ENCODE measurements at regions not wholly inside any gene's neighbourhood (a gene's known extent, or its start where the extent isn't known, plus 50 kb on each side); places are given as distances from the start of the nearest gene placed in this dataset.
A peak's percentile ranks its signal among the peaks of the same experiment; 100 is the strongest.

GRCh38 chr6:88246654-88247053 lies 80.5 kb upstream of the CNR1 start:
- peak; percentile 19 for DNase-seq
- Mint-ChIP-seq H3K4me3 (ENCODE audit: unreplicated experiment) (no peak overlapping the region), H3K9me3 (ENCODE audit: unreplicated experiment) (peaks cover 1% of the 10 kb centered on the region), H3K27me3 (ENCODE audit: unreplicated experiment) (no peaks in the 10 kb centered on the region), H3K27ac (ENCODE audit: unreplicated experiment) (peak overlapping the region; percentile 84), H3K36me3 (ENCODE audit: unreplicated experiment) (peaks cover 4% of the 10 kb centered on the region), H3K4me1 (ENCODE audit: low read depth, unreplicated experiment) (peaks cover 31% of the 10 kb centered on the region)
- no peak for TF ChIP-seq CTCF (IDR thresholded peaks at IDR 0.05; ENCODE audit: partially characterized antibody, unreplicated experiment)

GRCh38 chr6:88244721-88245120 lies 78.6 kb upstream of the CNR1 start:
- peaks cover 8% of the 10 kb centered on the region for H3K36me3 Mint-ChIP-seq (ENCODE audit: unreplicated experiment)
- no peak for DNase-seq
- no peak overlapping the region for H3K27ac Mint-ChIP-seq (ENCODE audit: unreplicated experiment)
- peaks cover 23% of the 10 kb centered on the region for H3K4me1 Mint-ChIP-seq (ENCODE audit: low read depth, unreplicated experiment)
- TF ChIP-seq CTCF (IDR thresholded peaks at IDR 0.05; ENCODE audit: partially characterized antibody, unreplicated experiment): no peak
- no peak overlapping the region for H3K4me3 Mint-ChIP-seq (ENCODE audit: unreplicated experiment)
- no peaks in the 10 kb centered on the region for H3K27me3 Mint-ChIP-seq (ENCODE audit: unreplicated experiment)
- H3K9me3 Mint-ChIP-seq (ENCODE audit: unreplicated experiment): peaks cover 1% of the 10 kb centered on the region

DNA sequence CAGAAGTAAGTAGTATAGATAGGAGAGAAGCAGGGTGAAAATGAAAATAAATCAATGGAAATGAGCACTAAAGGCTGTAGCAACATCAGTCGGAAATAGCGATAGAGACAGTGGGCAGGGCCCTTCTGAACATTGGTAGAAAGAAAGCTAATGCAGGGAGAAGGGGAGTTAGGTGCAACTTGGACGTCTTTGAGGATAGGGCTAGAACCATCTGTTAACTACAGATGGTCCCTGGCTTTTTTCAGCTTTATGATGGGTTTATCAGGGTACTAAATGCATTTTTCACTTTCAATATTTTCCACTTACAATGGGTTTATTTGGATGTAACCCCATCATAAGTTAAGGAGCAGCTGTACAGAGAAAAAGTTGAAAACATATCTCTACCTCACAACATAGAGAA lies 72.8 kb upstream of the CNR1 start:
- Mint-ChIP-seq H3K27me3 (ENCODE audit: unreplicated experiment) (peaks cover 3% of the 10 kb centered on the region), H3K4me3 (ENCODE audit: unreplicated experiment) (no peak overlapping the region), H3K27ac (ENCODE audit: unreplicated experiment) (no peak overlapping the region), H3K4me1 (ENCODE audit: low read depth, unreplicated experiment) (peaks cover 3% of the 10 kb centered on the region), H3K36me3 (ENCODE audit: unreplicated experiment) (peaks cover 8% of the 10 kb centered on the region), H3K9me3 (ENCODE audit: unreplicated experiment) (peaks cover 4% of the 10 kb centered on the region)
- no peak for DNase-seq
- TF ChIP-seq CTCF (IDR thresholded peaks at IDR 0.05; ENCODE audit: partially characterized antibody, unreplicated experiment): no peak

- H3K27me3 Mint-ChIP-seq (ENCODE audit: unreplicated experiment): peaks cover 3% of the 10 kb centered on the region
- H3K27ac Mint-ChIP-seq (ENCODE audit: unreplicated experiment): no peak overlapping the region
- H3K4me3 Mint-ChIP-seq (ENCODE audit: unreplicated experiment): no peak overlapping the region
- peaks cover 3% of the 10 kb centered on the region for H3K4me1 Mint-ChIP-seq (ENCODE audit: low read depth, unreplicated experiment)
- TF ChIP-seq CTCF (IDR thresholded peaks at IDR 0.05; ENCODE audit: partially characterized antibody, unreplicated experiment): no peak
- no peak for DNase-seq
- peaks cover 6% of the 10 kb centered on the region for H3K9me3 Mint-ChIP-seq (ENCODE audit: unreplicated experiment)
- peaks cover 11% of the 10 kb centered on the region for H3K36me3 Mint-ChIP-seq (ENCODE audit: unreplicated experiment)
These were observed 71.9 kb upstream of the CNR1 start for GRCh38 chr6:88238065-88238464.

DNA sequence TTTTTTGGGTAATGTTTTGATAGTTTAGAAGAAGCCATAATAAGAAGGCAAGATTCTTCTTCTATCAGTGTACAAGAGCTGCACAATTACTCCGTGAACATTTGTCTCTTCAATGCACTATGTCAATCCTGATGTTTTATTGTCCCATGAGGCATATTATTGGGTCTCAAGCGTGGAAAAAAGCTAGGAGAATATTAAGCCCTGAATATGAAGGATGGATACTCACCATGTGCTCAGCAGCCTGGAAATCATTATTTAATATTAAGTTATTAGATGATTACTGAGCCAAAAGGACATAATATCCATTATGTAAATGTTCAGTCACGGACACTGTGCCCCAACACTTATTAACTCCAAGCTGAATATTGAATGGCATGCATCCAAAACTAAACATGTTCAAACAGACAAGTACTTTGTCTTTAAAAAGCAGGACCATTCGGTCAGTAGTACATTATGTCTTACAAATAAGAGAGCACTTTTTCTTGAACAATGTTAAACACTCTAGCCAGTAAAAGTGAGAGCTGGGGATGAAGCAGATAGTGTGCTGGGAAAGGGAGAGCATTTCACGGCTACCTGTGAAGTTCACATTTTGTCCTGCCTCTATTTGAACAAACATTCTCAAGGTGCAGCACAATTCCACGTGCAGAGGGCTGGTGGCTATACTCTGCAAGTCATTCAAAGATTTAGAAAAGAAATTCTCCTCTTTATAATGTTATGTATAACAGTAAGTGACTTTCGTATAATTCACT lies 70.6 kb upstream of the CNR1 start:
- Mint-ChIP-seq H3K27ac (ENCODE audit: unreplicated experiment) (no peak overlapping the region), H3K27me3 (ENCODE audit: unreplicated experiment) (peaks cover 3% of the 10 kb centered on the region), H3K36me3 (ENCODE audit: unreplicated experiment) (peaks cover 16% of the 10 kb centered on the region), H3K4me1 (ENCODE audit: low read depth, unreplicated experiment) (peaks cover 3% of the 10 kb centered on the region), H3K4me3 (ENCODE audit: unreplicated experiment) (no peak overlapping the region), H3K9me3 (ENCODE audit: unreplicated experiment) (peaks cover 8% of the 10 kb centered on the region)
- no peak for DNase-seq
- TF ChIP-seq CTCF (IDR thresholded peaks at IDR 0.05; ENCODE audit: partially characterized antibody, unreplicated experiment): no peak

All from glutamatergic neuron (in vitro differentiated cells).